IMR-90 (cell line): ENCODE measurements at regions not wholly inside any gene's neighbourhood (a gene's known extent, or its start where the extent isn't known, plus 50 kb on each side); places are given as distances from the start of the nearest gene placed in this dataset.

ENCODE experiments used
- ATAC-seq: fragments of 200-7000 bp; cut with Tn5 transposase; 2 replicates; pipeline ENCODE4 v1.9.1; 2020; ENCODE audit warnings: low read depth, mild to moderate bottlenecking, moderate library complexity
- BruUV-seq: library from RNA; stranded (reverse); fragments of 400-500 nt; replicated peaks from 2 replicates; lab custom pipeline; 2021; lab: Mats Ljungman, UMichigan
- CTCF ChIA-PET: fragments of 300-600 bp; formaldehyde crosslinking; extraction: SDS; loops from one replicate; lab custom pipeline; 2021; ENCODE audit warnings: antibody characterized with exemption; lab: Yijun Ruan, JAX
- POLR2A ChIA-PET: fragments of 300-600 bp; sonication (Branson Sonifier 250); formaldehyde crosslinking; loops from one replicate; lab custom pipeline; 2022; ENCODE audit warnings: antibody characterized with exemption; ENCODE audit not compliant: unreplicated experiment; lab: Charles Lee
- DNase-seq: peaks from one replicate; pipeline ENCODE4 v3.0.0; 2013
- H2AFZ ChIP-seq: replicated peaks from 2 replicates; pipeline ENCODE3; 2013; ENCODE audit warnings: low read length, mild to moderate bottlenecking; ENCODE audit not compliant: poor library complexity
- H2AK5ac ChIP-seq: 2 replicates; pipeline ENCODE4 v1.6.1; 2013; ENCODE audit warnings: low read depth, low read length, inconsistent platforms
- H2AK9ac ChIP-seq: replicated peaks from 2 replicates; pipeline ENCODE3; 2013; ENCODE audit warnings: mild to moderate bottlenecking, low read depth, low read length, moderate library complexity; ENCODE audit not compliant: poor library complexity
- H2BK120ac ChIP-seq: 2 replicates; pipeline ENCODE4 v1.6.1; 2013; ENCODE audit warnings: low read depth, low read length, inconsistent platforms
- H2BK15ac ChIP-seq: 3 replicates; pipeline ENCODE4 v1.6.1; 2013; ENCODE audit warnings: low read depth, low read length, inconsistent platforms
- H2BK20ac ChIP-seq: 2 replicates; pipeline ENCODE4 v1.6.1; 2013; ENCODE audit warnings: low read depth, mild to moderate bottlenecking, inconsistent platforms, low read length, moderate library complexity
- H2BK5ac ChIP-seq: 2 replicates; pipeline ENCODE4 v1.6.1; 2013; ENCODE audit warnings: mild to moderate bottlenecking, low read depth, low read length, inconsistent platforms; ENCODE audit not compliant: poor library complexity, severe bottlenecking
- H3K14ac ChIP-seq: replicated peaks from 2 replicates; pipeline ENCODE4 v1.6.1; 2013; ENCODE audit warnings: low read depth, low read length, inconsistent platforms
- H3K18ac ChIP-seq: 2 replicates; pipeline ENCODE4 v1.6.1; 2013; ENCODE audit warnings: low read depth, low read length, control low read depth
- H3K23ac ChIP-seq: 2 replicates; pipeline ENCODE4 v1.6.1; 2013; ENCODE audit warnings: low read depth, low read length, inconsistent platforms
- H3K27ac ChIP-seq: 2 replicates; pipeline ENCODE4 v1.5.1; 2013; ENCODE audit warnings: mild to moderate bottlenecking, control low read depth, low read length; ENCODE audit not compliant: insufficient read depth
- H3K27me3 ChIP-seq: 2 replicates; pipeline ENCODE4 v1.6.1; 2013; ENCODE audit warnings: low read length; ENCODE audit not compliant: control insufficient read depth, insufficient read depth
- H3K36me3 ChIP-seq: 2 replicates; pipeline ENCODE4 v1.6.1; 2013; ENCODE audit warnings: low read length, mixed read lengths; ENCODE audit not compliant: control insufficient read depth, insufficient read depth
- H3K4ac ChIP-seq: 2 replicates; pipeline ENCODE4 v1.6.1; 2013; ENCODE audit warnings: low read depth, low read length, inconsistent platforms
- H3K4me1 ChIP-seq: 2 replicates; pipeline ENCODE4 v1.6.1; 2013; ENCODE audit warnings: low read length, mixed read lengths; ENCODE audit not compliant: control insufficient read depth, insufficient read depth
- H3K4me2 ChIP-seq: 2 replicates; pipeline ENCODE4 v1.6.1; 2013; ENCODE audit warnings: low read depth, mild to moderate bottlenecking, control low read depth, low read length, moderate library complexity
- H3K4me3 ChIP-seq: 2 replicates; pipeline ENCODE4 v1.5.1; 2013; ENCODE audit warnings: low read depth, mild to moderate bottlenecking, control low read depth, low read length, moderate library complexity; ENCODE audit not compliant: insufficient read depth
- H3K56ac ChIP-seq: 2 replicates; pipeline ENCODE4 v1.6.1; 2013; ENCODE audit warnings: low read length, inconsistent platforms; ENCODE audit not compliant: insufficient read depth; ENCODE audit errors: extremely low read depth
- H3K79me1 ChIP-seq, 2 experiments: 2 replicates each; pipeline ENCODE4 v1.6.1; 2013; ENCODE audit warnings: low read length in 2 of 2, inconsistent platforms in 1 of 2, low read depth in 1 of 2
- H3K9ac ChIP-seq: 2 replicates; pipeline ENCODE4 v1.6.1; 2013; ENCODE audit warnings: low read depth, low read length, control low read depth
- H3K9me1 ChIP-seq: 2 replicates; pipeline ENCODE4 v1.6.1; 2013; ENCODE audit warnings: low read length, inconsistent platforms; ENCODE audit not compliant: insufficient read depth
- H3K9me3 ChIP-seq: 2 replicates; pipeline ENCODE4 v1.6.1; 2013; ENCODE audit warnings: low read length; ENCODE audit not compliant: control insufficient read depth, insufficient read depth
- H4K20me1 ChIP-seq: 2 replicates; pipeline ENCODE4 v1.6.1; 2013; ENCODE audit warnings: low read length, inconsistent platforms; ENCODE audit not compliant: insufficient read depth
- H4K5ac ChIP-seq: 2 replicates; pipeline ENCODE4 v1.6.1; 2013; ENCODE audit warnings: mild to moderate bottlenecking, low read depth, low read length, control low read depth
- H4K8ac ChIP-seq, 2 experiments: 2 replicates each; pipeline ENCODE4 v1.6.1; 2013; ENCODE audit warnings: low read depth in 2 of 2, low read length in 2 of 2, control low read depth in 1 of 2, inconsistent platforms in 1 of 2
- H4K91ac ChIP-seq: 2 replicates; pipeline ENCODE4 v1.6.1; 2013; ENCODE audit warnings: low read depth, low read length, inconsistent platforms; ENCODE audit not compliant: insufficient read depth
- BHLHE40 ChIP-seq: fragments of 150-350 bp; IDR thresholded peaks from 2 replicates; pipeline ENCODE4 v1.6.1; 2016; ENCODE audit warnings: mild to moderate bottlenecking, low read depth, low read length
- FOS ChIP-seq: fragments of 150-350 bp; IDR thresholded peaks from 2 replicates; pipeline ENCODE4 v1.6.1; 2016; ENCODE audit warnings: low read depth, low read length
- RCOR1 ChIP-seq: IDR thresholded peaks from 2 replicates; pipeline ENCODE4 v1.6.1; 2012; ENCODE audit warnings: mild to moderate bottlenecking, low read length, improper control_type of control experiment; ENCODE audit not compliant: insufficient replicate concordance
- SMC3 ChIP-seq: fragments of 150-350 bp; IDR thresholded peaks from 2 replicates; pipeline ENCODE4 v1.6.1; 2016; ENCODE audit warnings: low read depth, mild to moderate bottlenecking, antibody characterized with exemption, low read length, moderate library complexity
- WGBS, 2 experiments: methylation state at CpG; one replicate each; pipeline versions ENCODE4 v1.1.5 to v1.1.7; 2013; ENCODE audit warnings: missing lambda C conversion rate in 2 of 2; ENCODE audit not compliant: insufficient read length in 1 of 2; ENCODE audit errors: extremely low coverage in 2 of 2; 5-methylcytosine and 5-hydroxymethylcytosine counted together
- dilution Hi-C: fragments of 300-500 bp; cut with HindIII; formaldehyde crosslinking; loops from one replicate; pipeline ENCODE4 v1.14.3; 2018; ENCODE audit warnings: low sequenced_read_pairs; ENCODE audit not compliant: unreplicated experiment
- in situ Hi-C: fragments of 300-500 bp; cut with MboI; formaldehyde crosslinking; loops from 3 replicates; pipeline ENCODE4 v1.14.3; 2019; ENCODE audit warnings: low sequenced_read_pairs, inconsistent platforms, mixed read lengths
- intact Hi-C: fragments of 100-400 bp; cut with micrococcal nuclease; formaldehyde crosslinking; loops from 2 replicates; pipeline ENCODE4 v1.10.0; 2022
- TF ChIP-seq, protein P1 (sequence below): fragments of 150-350 bp; IDR thresholded peaks from 2 replicates; pipeline ENCODE4 v1.6.1; 2016; ENCODE audit warnings: low read depth, mild to moderate bottlenecking, low read length, moderate library complexity, borderline replicate concordance
- TF ChIP-seq, protein P2 (sequence below): conservative IDR thresholded peaks from 2 replicates; pipeline ENCODE4 v1.5.1; 2012; ENCODE audit warnings: mild to moderate bottlenecking, low read depth, low read length, improper control_type of control experiment

DNA sequence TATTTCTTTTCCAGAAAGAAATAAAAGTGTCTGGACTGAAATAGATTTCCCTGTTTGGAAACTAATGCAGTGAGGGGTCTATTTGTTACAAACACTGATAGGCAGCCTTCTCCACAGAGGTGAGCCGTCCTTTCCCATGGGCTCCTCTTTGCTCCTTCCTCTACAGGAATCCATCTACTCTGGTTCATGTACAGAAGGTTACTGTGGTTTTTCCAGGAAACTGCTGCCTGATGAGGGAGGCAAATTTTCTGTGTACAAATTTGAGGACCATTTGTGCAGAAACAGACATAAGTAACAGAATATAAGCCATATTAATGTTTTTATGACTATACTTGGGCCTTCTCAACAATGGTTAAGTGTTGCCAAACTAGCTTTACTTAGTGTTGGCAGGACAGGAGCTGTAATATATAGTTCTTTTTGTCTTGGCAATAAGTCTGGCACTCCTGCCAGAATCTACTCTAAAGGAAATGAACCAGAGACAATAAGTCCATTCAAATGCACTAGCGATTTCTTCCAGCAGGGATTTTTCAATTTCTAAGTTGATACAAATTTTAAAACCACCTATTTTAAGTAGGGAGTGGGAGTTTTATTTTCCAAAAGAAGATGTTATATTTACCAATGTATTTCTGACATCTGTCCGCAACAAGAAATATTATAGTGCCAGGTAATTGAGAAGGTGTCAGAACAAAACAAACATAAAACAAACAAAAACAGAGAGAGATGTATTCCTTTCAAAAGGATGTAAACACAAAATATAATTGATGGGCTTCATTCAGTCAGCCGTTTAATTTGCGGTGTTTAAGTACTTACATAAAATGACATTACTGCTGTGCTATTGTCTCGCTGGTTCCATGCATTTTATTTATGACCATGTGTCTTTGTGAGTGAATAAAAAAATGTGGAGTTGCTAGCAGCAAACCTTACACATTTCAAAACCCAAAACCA lies 91.0 kb upstream of the NFE2L3 start:
- Histone ChIP-seq H3K79me1 (no peaks in the 10 kb centered on the region), H3K56ac (no peak overlapping the region), H3K27ac (no peak overlapping the region), H2BK5ac (no peak overlapping the region), H4K8ac (no peak overlapping the region), H3K27me3 (no peaks in the 10 kb centered on the region), H4K20me1 (no peaks in the 10 kb centered on the region), H3K4me2 (no peak overlapping the region), H2AK9ac (no peak overlapping the region), H3K23ac (no peak overlapping the region), H4K91ac (no peak overlapping the region), H2BK15ac (no peak overlapping the region), H2AK5ac (no peak overlapping the region), H3K9me3 (no peaks in the 10 kb centered on the region), H3K9me1 (no peaks in the 10 kb centered on the region), H3K18ac (no peak overlapping the region), H3K9ac (no peak overlapping the region), H3K14ac (no peak overlapping the region), H3K4ac (no peak overlapping the region), H2BK120ac (no peak overlapping the region), H3K4me1 (no peaks in the 10 kb centered on the region), H4K5ac (no peak overlapping the region), H2AFZ (no peak overlapping the region), H3K4me3 (no peak overlapping the region), H3K36me3 (no peaks in the 10 kb centered on the region), H2BK20ac (no peak overlapping the region)
- in situ Hi-C loops (no loop called here), intact Hi-C loops (loop anchor here (1.0 kb wide), 1 partner anchor 168 kb away; no protein-coding TSS in a partner anchor), dilution Hi-C loops (no loop called here)
- BruUV-seq: no TSS peak
- WGBS, 2 experiments: no CpG with 5 or more reads among the region's 6 CpGs
- POLR2A ChIA-PET: no interaction called here
- TF ChIP-seq SMC3 (no peak), RCOR1 (no peak), BHLHE40 (no peak), FOS (no peak)
- TF ChIP-seq, protein P1, sequence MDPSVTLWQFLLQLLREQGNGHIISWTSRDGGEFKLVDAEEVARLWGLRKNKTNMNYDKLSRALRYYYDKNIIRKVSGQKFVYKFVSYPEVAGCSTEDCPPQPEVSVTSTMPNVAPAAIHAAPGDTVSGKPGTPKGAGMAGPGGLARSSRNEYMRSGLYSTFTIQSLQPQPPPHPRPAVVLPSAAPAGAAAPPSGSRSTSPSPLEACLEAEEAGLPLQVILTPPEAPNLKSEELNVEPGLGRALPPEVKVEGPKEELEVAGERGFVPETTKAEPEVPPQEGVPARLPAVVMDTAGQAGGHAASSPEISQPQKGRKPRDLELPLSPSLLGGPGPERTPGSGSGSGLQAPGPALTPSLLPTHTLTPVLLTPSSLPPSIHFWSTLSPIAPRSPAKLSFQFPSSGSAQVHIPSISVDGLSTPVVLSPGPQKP: no peak
- TF ChIP-seq, protein P2, sequence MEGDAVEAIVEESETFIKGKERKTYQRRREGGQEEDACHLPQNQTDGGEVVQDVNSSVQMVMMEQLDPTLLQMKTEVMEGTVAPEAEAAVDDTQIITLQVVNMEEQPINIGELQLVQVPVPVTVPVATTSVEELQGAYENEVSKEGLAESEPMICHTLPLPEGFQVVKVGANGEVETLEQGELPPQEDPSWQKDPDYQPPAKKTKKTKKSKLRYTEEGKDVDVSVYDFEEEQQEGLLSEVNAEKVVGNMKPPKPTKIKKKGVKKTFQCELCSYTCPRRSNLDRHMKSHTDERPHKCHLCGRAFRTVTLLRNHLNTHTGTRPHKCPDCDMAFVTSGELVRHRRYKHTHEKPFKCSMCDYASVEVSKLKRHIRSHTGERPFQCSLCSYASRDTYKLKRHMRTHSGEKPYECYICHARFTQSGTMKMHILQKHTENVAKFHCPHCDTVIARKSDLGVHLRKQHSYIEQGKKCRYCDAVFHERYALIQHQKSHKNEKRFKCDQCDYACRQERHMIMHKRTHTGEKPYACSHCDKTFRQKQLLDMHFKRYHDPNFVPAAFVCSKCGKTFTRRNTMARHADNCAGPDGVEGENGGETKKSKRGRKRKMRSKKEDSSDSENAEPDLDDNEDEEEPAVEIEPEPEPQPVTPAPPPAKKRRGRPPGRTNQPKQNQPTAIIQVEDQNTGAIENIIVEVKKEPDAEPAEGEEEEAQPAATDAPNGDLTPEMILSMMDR: no peak
- DNase-seq (no peak), ATAC-seq (no peak)
- CTCF ChIA-PET: no interaction called here
